ENCODE measurements at regions not wholly inside any gene's neighbourhood (a gene's known extent, or its start where the extent isn't known, plus 50 kb on each side); places are given as distances from the start of the nearest gene placed in this dataset.
A peak's percentile ranks its signal among the peaks of the same experiment; 100 is the strongest.

GRCh38 chr10:105969884-105970377 is 1194.6 kb downstream of the SORCS1 start:
- H3K9me3 Mint-ChIP-seq: no peaks in the 10 kb centered on the region
- H3K36me3 Mint-ChIP-seq (ENCODE audit: low read depth): no peaks in the 10 kb centered on the region
- no peak for DNase-seq
- H3K27ac Mint-ChIP-seq: no peak overlapping the region
- H3K4me3 Mint-ChIP-seq: no peak overlapping the region
- H3K4me1 Mint-ChIP-seq: no peaks in the 10 kb centered on the region
- intact Hi-C loops (cut with micrococcal nuclease): no loop called here
- H3K27me3 Mint-ChIP-seq: no peaks in the 10 kb centered on the region

DNA sequence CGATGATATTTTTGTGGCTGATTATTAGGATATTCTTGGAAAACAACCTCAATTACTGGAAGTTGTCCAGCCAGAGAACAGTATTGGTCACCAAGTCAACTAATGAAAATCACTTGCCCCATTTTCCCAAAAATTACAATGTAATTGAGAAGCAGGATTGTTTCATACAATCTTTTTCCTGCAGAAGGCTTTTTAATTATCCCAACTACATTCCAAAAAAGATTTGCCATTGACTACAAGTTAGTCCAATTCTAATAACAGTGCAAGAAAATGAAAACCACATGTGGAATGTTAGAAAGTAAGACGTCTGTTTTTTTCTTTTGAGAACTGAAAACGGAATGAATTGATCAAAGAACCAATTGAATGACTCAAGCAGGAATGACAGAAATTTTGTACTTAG is 1195.8 kb downstream of the SORCS1 start:
- intact Hi-C loops (cut with micrococcal nuclease): no loop called here
- H3K4me3 Mint-ChIP-seq: no peak overlapping the region
- no peak for DNase-seq
- H3K27ac Mint-ChIP-seq: no peak overlapping the region
- H3K36me3 Mint-ChIP-seq (ENCODE audit: low read depth): no peaks in the 10 kb centered on the region
- H3K27me3 Mint-ChIP-seq: no peaks in the 10 kb centered on the region
- no peaks in the 10 kb centered on the region for H3K4me1 Mint-ChIP-seq
- H3K9me3 Mint-ChIP-seq: no peaks in the 10 kb centered on the region

- no peak overlapping the region for H3K27ac Mint-ChIP-seq
- no peak overlapping the region for H3K4me3 Mint-ChIP-seq
- intact Hi-C loops (cut with micrococcal nuclease): no loop called here
- no peaks in the 10 kb centered on the region for H3K9me3 Mint-ChIP-seq
- no peaks in the 10 kb centered on the region for H3K27me3 Mint-ChIP-seq
- no peaks in the 10 kb centered on the region for H3K36me3 Mint-ChIP-seq (ENCODE audit: low read depth)
- DNase-seq: no peak
- H3K4me1 Mint-ChIP-seq: no peaks in the 10 kb centered on the region
These were observed 1197.2 kb downstream of the SORCS1 start for GRCh38 chr10:105967256-105967655.

GRCh38 chr10:105965141-105965540 is 1199.4 kb downstream of the SORCS1 start:
- H3K27me3 Mint-ChIP-seq: no peaks in the 10 kb centered on the region
- no peaks in the 10 kb centered on the region for H3K36me3 Mint-ChIP-seq (ENCODE audit: low read depth)
- no peaks in the 10 kb centered on the region for H3K4me1 Mint-ChIP-seq
- no peak overlapping the region for H3K27ac Mint-ChIP-seq
- no peak overlapping the region for H3K4me3 Mint-ChIP-seq
- no peaks in the 10 kb centered on the region for H3K9me3 Mint-ChIP-seq
- DNase-seq: no peak
- intact Hi-C loops (cut with micrococcal nuclease): no loop called here

DNA sequence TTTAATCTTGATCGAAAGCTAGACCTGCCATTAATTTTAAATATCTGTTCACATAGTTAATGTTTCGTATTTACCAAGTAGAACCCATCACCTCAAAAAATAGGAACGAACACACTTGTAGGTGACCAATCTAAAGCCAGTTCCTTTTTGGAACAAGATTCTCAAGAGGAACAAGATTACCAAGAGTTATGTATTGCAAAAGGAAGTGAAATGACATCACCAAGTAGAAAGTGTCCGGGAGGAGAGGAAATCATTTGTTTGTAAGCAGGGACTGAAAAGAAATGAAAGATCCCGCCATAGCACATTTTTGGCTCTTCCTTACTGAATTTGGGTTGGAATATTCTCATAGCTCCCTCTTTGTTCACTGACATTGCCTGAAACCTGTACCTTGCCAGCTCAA is 1200.5 kb downstream of the SORCS1 start:
- Mint-ChIP-seq H3K4me1 (no peaks in the 10 kb centered on the region), H3K4me3 (no peak overlapping the region), H3K9me3 (no peaks in the 10 kb centered on the region), H3K27me3 (no peaks in the 10 kb centered on the region), H3K27ac (no peak overlapping the region), H3K36me3 (ENCODE audit: low read depth) (no peaks in the 10 kb centered on the region)
- DNase-seq: no peak
- intact Hi-C loops (cut with micrococcal nuclease): no loop called here

DNA sequence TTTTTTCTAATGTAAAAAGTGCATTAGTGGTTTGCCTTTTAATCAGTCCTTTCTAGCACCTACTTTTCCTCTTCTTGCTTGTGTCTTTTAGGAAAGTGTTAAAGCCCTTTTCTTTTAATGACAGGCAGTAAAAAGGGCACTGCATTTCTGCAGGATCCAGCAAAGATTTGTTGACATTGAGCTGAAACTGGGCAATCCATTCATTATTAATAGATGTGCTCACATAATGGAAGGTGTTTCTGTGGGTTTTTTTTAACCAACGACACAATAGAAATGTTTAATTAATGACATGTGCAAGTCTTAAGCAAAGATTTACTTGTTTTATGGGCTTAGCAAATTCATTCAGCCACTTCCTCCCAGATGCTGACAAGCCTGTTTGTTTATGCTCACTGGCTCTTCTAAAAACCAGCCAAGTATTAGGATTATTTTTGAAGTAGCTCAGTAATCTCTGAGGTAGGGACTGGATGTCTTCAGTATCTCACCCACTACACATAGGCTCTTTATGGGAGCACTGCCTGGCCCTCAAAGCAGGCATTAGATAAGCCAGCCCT is 1201.1 kb downstream of the SORCS1 start:
- no peak for DNase-seq
- no peak overlapping the region for H3K27ac Mint-ChIP-seq
- H3K4me3 Mint-ChIP-seq: no peak overlapping the region
- no peaks in the 10 kb centered on the region for H3K4me1 Mint-ChIP-seq
- intact Hi-C loops (cut with micrococcal nuclease): no loop called here
- no peaks in the 10 kb centered on the region for H3K9me3 Mint-ChIP-seq
- no peaks in the 10 kb centered on the region for H3K27me3 Mint-ChIP-seq
- no peaks in the 10 kb centered on the region for H3K36me3 Mint-ChIP-seq (ENCODE audit: low read depth)

- DNase-seq: no peak
- no peak overlapping the region for H3K27ac Mint-ChIP-seq
- H3K4me1 Mint-ChIP-seq: no peaks in the 10 kb centered on the region
- H3K9me3 Mint-ChIP-seq: no peaks in the 10 kb centered on the region
- no peaks in the 10 kb centered on the region for H3K27me3 Mint-ChIP-seq
- no peaks in the 10 kb centered on the region for H3K36me3 Mint-ChIP-seq (ENCODE audit: low read depth)
- intact Hi-C loops (cut with micrococcal nuclease): no loop called here
- H3K4me3 Mint-ChIP-seq: no peak overlapping the region
These were observed 1208.0 kb downstream of the SORCS1 start for GRCh38 chr10:105956550-105956949.

DNA sequence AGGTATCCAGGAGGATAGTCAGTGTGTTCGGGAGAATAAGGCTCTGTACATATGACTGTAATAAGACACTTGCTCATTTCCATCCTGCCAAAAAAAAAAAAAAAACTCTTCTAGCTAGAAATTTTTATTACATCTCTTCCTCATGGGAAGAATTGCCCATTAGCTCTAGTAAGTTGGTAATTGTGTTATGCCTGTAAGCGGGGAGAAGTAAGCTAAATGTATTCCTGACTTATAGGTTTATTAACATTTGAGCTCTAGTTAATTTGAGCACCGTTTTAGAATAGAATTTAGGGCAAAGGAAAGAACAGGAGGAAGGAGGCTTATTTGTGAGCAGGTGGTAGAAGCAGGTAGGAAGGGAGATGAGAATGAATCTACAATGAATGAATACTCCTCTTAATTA is 1210.6 kb downstream of the SORCS1 start:
- H3K9me3 Mint-ChIP-seq: no peaks in the 10 kb centered on the region
- intact Hi-C loops (cut with micrococcal nuclease): loop anchor here (5.0 kb wide), 1 partner anchor 233 kb away; no protein-coding TSS in a partner anchor
- no peak overlapping the region for H3K4me3 Mint-ChIP-seq
- H3K4me1 Mint-ChIP-seq: no peaks in the 10 kb centered on the region
- no peaks in the 10 kb centered on the region for H3K36me3 Mint-ChIP-seq (ENCODE audit: low read depth)
- DNase-seq: no peak
- H3K27ac Mint-ChIP-seq: no peak overlapping the region
- H3K27me3 Mint-ChIP-seq: no peaks in the 10 kb centered on the region

DNA sequence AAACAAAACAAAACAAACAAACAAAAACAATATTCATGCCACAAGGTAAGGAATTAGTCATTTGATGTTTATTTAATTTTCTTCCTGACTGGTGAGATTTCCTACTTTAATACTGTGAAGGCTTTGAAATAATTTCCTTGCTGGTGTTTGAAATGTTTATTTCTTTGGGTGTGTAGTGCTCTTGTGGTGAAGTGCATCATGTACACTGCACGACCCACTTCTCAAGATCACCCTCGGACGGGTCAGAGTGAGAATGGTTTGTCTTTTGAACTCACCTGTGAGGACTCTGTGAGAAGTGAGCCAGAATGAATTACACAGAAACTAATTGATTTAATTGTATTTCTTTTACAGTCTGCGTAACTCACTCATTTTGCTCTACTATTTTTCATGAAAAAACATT is 1211.5 kb downstream of the SORCS1 start:
- Mint-ChIP-seq H3K36me3 (ENCODE audit: low read depth) (no peaks in the 10 kb centered on the region), H3K9me3 (no peaks in the 10 kb centered on the region), H3K27me3 (no peaks in the 10 kb centered on the region), H3K4me1 (no peaks in the 10 kb centered on the region), H3K27ac (no peak overlapping the region), H3K4me3 (no peak overlapping the region)
- intact Hi-C loops (cut with micrococcal nuclease): loop anchor here (5.0 kb wide), 1 partner anchor 234 kb away; no protein-coding TSS in a partner anchor
- DNase-seq: no peak

GRCh38 chr10:105952153-105952552 is 1212.4 kb downstream of the SORCS1 start:
- Mint-ChIP-seq H3K27me3 (no peaks in the 10 kb centered on the region), H3K4me3 (no peak overlapping the region), H3K9me3 (no peaks in the 10 kb centered on the region), H3K36me3 (ENCODE audit: low read depth) (no peaks in the 10 kb centered on the region), H3K27ac (no peak overlapping the region), H3K4me1 (no peaks in the 10 kb centered on the region)
- peak; percentile 57 for DNase-seq
- intact Hi-C loops (cut with micrococcal nuclease): loop anchor here (5.0 kb wide), 1 partner anchor 235 kb away; no protein-coding TSS in a partner anchor

DNA sequence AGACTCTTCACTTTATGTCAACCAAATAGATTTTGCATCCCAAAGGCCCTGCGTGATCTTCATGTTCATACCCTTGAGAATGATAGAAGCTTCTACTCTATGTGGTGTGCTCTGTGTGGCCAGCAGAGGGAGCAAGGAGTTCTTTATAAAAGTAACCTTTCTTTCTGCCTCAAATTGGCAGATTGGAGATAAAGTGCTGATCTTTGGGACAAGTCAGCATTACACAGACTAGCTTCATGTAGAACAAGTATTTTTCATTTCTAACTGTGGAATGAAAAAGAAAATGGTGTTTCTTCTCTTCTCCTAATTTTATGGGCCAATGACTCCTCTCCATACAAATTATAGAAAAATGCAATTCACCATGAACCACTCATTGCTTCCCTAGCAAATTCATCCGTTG is 1214.1 kb downstream of the SORCS1 start:
- Mint-ChIP-seq H3K27me3 (no peaks in the 10 kb centered on the region), H3K4me1 (no peaks in the 10 kb centered on the region), H3K4me3 (no peak overlapping the region), H3K36me3 (ENCODE audit: low read depth) (no peaks in the 10 kb centered on the region), H3K9me3 (no peaks in the 10 kb centered on the region), H3K27ac (no peak overlapping the region)
- DNase-seq: peak; percentile 68
- intact Hi-C loops (cut with micrococcal nuclease): loop anchor here (5.0 kb wide), 1 partner anchor 237 kb away; no protein-coding TSS in a partner anchor

DNA sequence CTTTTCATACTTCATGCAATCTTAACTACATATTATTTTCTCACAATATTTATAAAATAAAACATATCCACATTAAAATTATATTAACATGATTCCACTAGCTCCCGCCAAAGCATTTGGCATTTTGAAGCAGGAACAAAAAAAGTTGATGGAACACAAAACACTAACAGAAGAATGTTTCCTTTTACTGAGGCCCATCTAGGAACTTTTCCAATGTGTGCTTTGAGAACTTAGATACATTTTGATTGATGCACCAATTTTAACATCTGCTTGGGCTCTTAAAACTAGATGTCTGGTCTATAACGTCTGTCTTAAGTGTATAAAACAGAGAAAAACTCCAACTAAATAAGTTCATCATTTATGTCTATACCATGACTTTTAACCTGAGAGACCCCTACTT is 1214.8 kb downstream of the SORCS1 start:
- Mint-ChIP-seq H3K36me3 (ENCODE audit: low read depth) (no peaks in the 10 kb centered on the region), H3K27me3 (no peaks in the 10 kb centered on the region), H3K4me1 (no peaks in the 10 kb centered on the region), H3K4me3 (no peak overlapping the region), H3K27ac (no peak overlapping the region), H3K9me3 (no peaks in the 10 kb centered on the region)
- DNase-seq: no peak
- intact Hi-C loops (cut with micrococcal nuclease): loop anchor here (5.0 kb wide), 1 partner anchor 238 kb away; no protein-coding TSS in a partner anchor

GRCh38 chr10:105925045-105925785 is 1239.3 kb downstream of the SORCS1 start:
- Mint-ChIP-seq H3K27me3 (no peaks in the 10 kb centered on the region), H3K27ac (no peak overlapping the region), H3K9me3 (peaks cover 9% of the 10 kb centered on the region), H3K4me3 (no peak overlapping the region), H3K4me1 (no peaks in the 10 kb centered on the region), H3K36me3 (ENCODE audit: low read depth) (no peaks in the 10 kb centered on the region)
- no peak for DNase-seq
- intact Hi-C loops (cut with micrococcal nuclease): no loop called here

DNA sequence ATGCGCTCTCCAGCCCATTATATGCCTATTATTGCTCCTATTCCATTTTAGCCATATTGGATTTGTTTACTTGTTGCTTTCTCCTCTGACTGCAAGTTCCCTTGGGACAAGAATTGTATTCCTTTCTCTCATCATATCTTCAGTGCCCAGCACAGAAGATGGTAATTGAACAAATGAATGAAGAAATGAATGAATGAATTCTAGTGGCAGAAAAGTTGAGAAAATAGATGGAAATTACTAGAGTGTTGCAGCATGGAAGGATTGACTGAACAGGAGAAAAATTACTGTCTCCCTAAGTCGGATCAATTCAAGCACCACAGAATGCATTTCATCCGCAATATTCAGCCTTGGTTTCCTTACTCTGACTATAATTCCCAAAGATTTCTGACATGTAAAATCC is 1243.2 kb downstream of the SORCS1 start:
- H3K27me3 Mint-ChIP-seq: no peaks in the 10 kb centered on the region
- H3K9me3 Mint-ChIP-seq: no peaks in the 10 kb centered on the region
- no peaks in the 10 kb centered on the region for H3K36me3 Mint-ChIP-seq (ENCODE audit: low read depth)
- no peak overlapping the region for H3K4me3 Mint-ChIP-seq
- H3K4me1 Mint-ChIP-seq: no peaks in the 10 kb centered on the region
- intact Hi-C loops (cut with micrococcal nuclease): no loop called here
- DNase-seq: no peak
- H3K27ac Mint-ChIP-seq: no peak overlapping the region
